NB4 (cell line): ENCODE measurements at regions not wholly inside any gene's neighbourhood (a gene's known extent, or its start where the extent isn't known, plus 50 kb on each side); places are given as distances from the start of the nearest gene placed in this dataset.
"Not testable (repeated sequence)": the region's sequence is repeated elsewhere in the genome, so short reads cannot be mapped to it uniquely, and the experiment has no call there.

Experiments used
- DNase-seq: peaks from one replicate; pipeline ENCODE4 v3.0.0; 2010; ENCODE audit warnings: low read depth
- H3K4me3 ChIP-seq: one replicate; pipeline ENCODE4 v1.5.1; 2011; ENCODE audit warnings: mild to moderate bottlenecking, low read depth, low read length, moderate library complexity
- CTCF ChIP-seq: IDR thresholded peaks from one replicate; pipeline ENCODE4 v1.5.1; 2012; ENCODE audit warnings: low read depth, low read length

- not testable (repeated sequence) for H3K4me3 ChIP-seq, DNase-seq
Observed at GRCh38 chr17:20387549-20387948, 79.8 kb downstream of the LGALS9B start.

- peak; percentile 49 for TF ChIP-seq CTCF
- peak; percentile 51 for DNase-seq
Observed at GRCh38 chr17:20381358-20382300, 85.7 kb downstream of the LGALS9B start.

GRCh38 chr17:20380625-20381024 is 86.7 kb downstream of the LGALS9B start:
- H3K4me3 ChIP-seq, DNase-seq: not testable (repeated sequence)

More at GRCh38 chr17:20381358-20382300, 85.7 kb downstream of the LGALS9B start:
- H3K4me3 ChIP-seq = not testable (repeated sequence)

GRCh38 chr17:20379251-20379650 is 88.1 kb downstream of the LGALS9B start:
- H3K4me3 ChIP-seq, DNase-seq: not testable (repeated sequence)

- not testable (repeated sequence) for DNase-seq, H3K4me3 ChIP-seq
Observed at GRCh38 chr17:20376642-20377041, 90.7 kb downstream of the LGALS9B start.

GRCh38 chr17:20375745-20376144 is 91.6 kb downstream of the LGALS9B start:
- not testable (repeated sequence) for DNase-seq, H3K4me3 ChIP-seq
